Breast epithelium (tissue), 4 donors: ENCODE measurements at regions not wholly inside any gene's neighbourhood (a gene's known extent, or its start where the extent isn't known, plus 50 kb on each side); places are given as distances from the start of the nearest gene placed in this dataset.

Experiments used
- DNase-seq, 2 donors: peaks; one replicate each; pipeline ENCODE4 v3.0.0-alpha.2; 2019; ENCODE audit warnings: low spot score in 2 of 2
- H3K27ac ChIP-seq, 2 donors: fragments of 200-600 bp; sonication (generic) in 1 of 2; one replicate each; pipeline ENCODE4 v1.5.1; 2016 to 2019; ENCODE audit warnings: mild to moderate bottlenecking in 1 of 2
- H3K27me3 ChIP-seq, 2 donors: fragments of 200-600 bp; sonication (generic) in 1 of 2; one replicate each; pipeline versions ENCODE4 v1.5.1 to v1.6.0; 2017 to 2019; ENCODE audit warnings: control low read depth in 1 of 2, mild to moderate bottlenecking in 1 of 2
- H3K36me3 ChIP-seq: fragments of 200-600 bp; one replicate; pipeline ENCODE4 v1.5.1; 2019
- H3K4me1 ChIP-seq, 2 donors: fragments of 200-600 bp; sonication (generic); one replicate each; pipeline ENCODE4 v1.5.1; 2016 to 2019; ENCODE audit warnings: control low read depth in 1 of 2
- H3K4me3 ChIP-seq, 3 donors: fragments of 200-600 bp; sonication (generic); 1 replicate in 2 of 3; 2 replicates in 1 of 3; pipeline ENCODE4 v1.5.1; 2016 to 2019; ENCODE audit warnings: mild to moderate bottlenecking in 3 of 3, moderate library complexity in 2 of 3
- H3K9me3 ChIP-seq, 2 donors: fragments of 200-600 bp; sonication (generic) in 1 of 2; one replicate each; pipeline ENCODE4 v1.5.1; 2016 to 2019; ENCODE audit warnings: control low read depth in 1 of 2
- CTCF ChIP-seq, 3 donors: fragments of 450-650 bp; IDR thresholded peaks; one replicate each; pipeline ENCODE4 v1.5.1; 2016 to 2017; ENCODE audit warnings: antibody characterized with exemption in 3 of 3, mild to moderate bottlenecking in 3 of 3, moderate library complexity in 3 of 3
- POLR2A ChIP-seq: fragments of 450-650 bp; IDR thresholded peaks from one replicate; pipeline ENCODE4 v1.6.1; 2016; ENCODE audit warnings: antibody characterized with exemption, mild to moderate bottlenecking, moderate library complexity
- POLR2AphosphoS5 ChIP-seq, 3 donors: sonication (generic); formaldehyde crosslinking; IDR thresholded peaks; one replicate each; pipeline ENCODE4 v1.6.1; 2017; ENCODE audit warnings: antibody characterized with exemption in 3 of 3
- intact Hi-C: fragments of 100-400 bp; cut with DNase I; formaldehyde crosslinking; loops from one replicate; pipeline ENCODE4 v1.15.1; 2023; ENCODE audit warnings: low total_unique reads

- peaks cover 0 to 12% of the 10 kb centered on the region in 2 donors for H3K27me3 ChIP-seq
- no peaks in the 10 kb centered on the region for H3K36me3 ChIP-seq
- H3K4me3 ChIP-seq: no peak overlapping the region
- no peak for DNase-seq
- H3K4me1 ChIP-seq: no peaks in the 10 kb centered on the region
- no peak overlapping the region for H3K27ac ChIP-seq
- no peaks in the 10 kb centered on the region for H3K9me3 ChIP-seq
- intact Hi-C loops: no loop called here
- TF ChIP-seq CTCF (IDR thresholded peaks at IDR 0.05) (no peak), POLR2A (no peak), POLR2AphosphoS5 (IDR thresholded peaks at IDR 0.05) (no peak)
Measured at GRCh38 chr22:35206889-35207288, 50.4 kb upstream of the HMGXB4 start.
